ENCODE measurements at regions not wholly inside any gene's neighbourhood (a gene's known extent, or its start where the extent isn't known, plus 50 kb on each side); places are given as distances from the start of the nearest gene placed in this dataset.

- Histone ChIP-seq H3K4me3 (ENCODE audit: low read depth in 1 of 3, low read length in 3 of 3) (no peak overlapping the region), H3K27me3 (ENCODE audit: control insufficient read depth in 4 of 4, insufficient read depth in 4 of 4, low read length in 3 of 4) (peaks cover 0 to 3% (median 1%) of the 10 kb centered on the region in 4 donors), H3K27ac (ENCODE audit: low read depth in 1 of 2, low read length in 2 of 2) (no peak overlapping the region), H3K9ac (ENCODE audit: low read depth in 1 of 2, low read length in 2 of 2) (no peak overlapping the region), H3K36me3 (ENCODE audit: control insufficient read depth in 4 of 4, insufficient read depth in 3 of 4, low read depth in 1 of 4, low read length in 3 of 4) (no peaks in the 10 kb centered on the region), H3K9me3 (ENCODE audit: control insufficient read depth in 4 of 4, low read length in 3 of 4) (no peaks in the 10 kb centered on the region), H3K4me1 (ENCODE audit: control insufficient read depth in 4 of 4, insufficient read depth in 4 of 4, low read length in 3 of 4) (no peaks in the 10 kb centered on the region)
- DNase-seq (ENCODE audit: low spot score), result no peak
- TF ChIP-seq GABPA (IDR thresholded peaks at IDR 0.05 in 1 of 2, conservative IDR thresholded peaks at IDR 0.05 in 1 of 2) (no peak), HNF4A (conservative IDR thresholded peaks at IDR 0.05) (no peak), RXRA (IDR thresholded peaks at IDR 0.05) (no peak), YY1 (IDR thresholded peaks at IDR 0.05) (no peak), FOXA2 (IDR thresholded peaks at IDR 0.05) (no peak), ZBTB33 (IDR thresholded peaks at IDR 0.05) (no peak), TAF1 (conservative IDR thresholded peaks at IDR 0.05) (no peak), NR2F2 (IDR thresholded peaks at IDR 0.05) (no peak), FOXA1 (IDR thresholded peaks at IDR 0.05) (no peak), EGR1 (IDR thresholded peaks at IDR 0.05; ENCODE audit: low read depth in 2 of 2) (no peak), RAD21 (IDR thresholded peaks at IDR 0.05) (no peak), REST (IDR thresholded peaks at IDR 0.05) (no peak), HNF4G (IDR thresholded peaks at IDR 0.05) (no peak), MAX (IDR thresholded peaks at IDR 0.05) (no peak)
- whole genome bisulfite sequencing, result 58% methylated on average over 3 of the region's 3 CpGs
These were observed 60.7 kb upstream of the BTN3A2 start for GRCh38 chr6:26304213-26304796.

- peak overlapping the region in 2 of 3 donors; percentile 31 to 34 for H3K4me3 ChIP-seq (ENCODE audit: low read depth in 1 of 3, low read length in 3 of 3)
- 34% methylated on average over 29 of the region's 29 CpGs for WGBS
- peak in 1 of 2 donors; percentile 5 for TF ChIP-seq RAD21 (IDR thresholded peaks at IDR 0.05)
- peak; percentile 15 for TF ChIP-seq YY1 (IDR thresholded peaks at IDR 0.05)
- no peak for TF ChIP-seq REST (IDR thresholded peaks at IDR 0.05)
- peak; percentile 99 for TF ChIP-seq ATF3 (IDR thresholded peaks at IDR 0.05)
These were observed 60.0 kb upstream of the BTN3A2 start for GRCh38 chr6:26304797-26305640.

More at GRCh38 chr6:26304797-26305640, 60.0 kb upstream of the BTN3A2 start:
- Histone ChIP-seq H3K27ac (ENCODE audit: low read depth in 1 of 2, low read length in 2 of 2) (no peak overlapping the region), H3K27me3 (ENCODE audit: control insufficient read depth in 4 of 4, insufficient read depth in 4 of 4, low read length in 3 of 4) (peaks cover 0 to under 1% (median under 1%) of the 10 kb centered on the region in 4 donors), H3K9ac (ENCODE audit: low read depth in 1 of 2, low read length in 2 of 2) (peak overlapping the region in 1 of 2 donors; percentile 43), H3K4me1 (ENCODE audit: control insufficient read depth in 4 of 4, insufficient read depth in 4 of 4, low read length in 3 of 4) (no peaks in the 10 kb centered on the region), H3K9me3 (ENCODE audit: control insufficient read depth in 4 of 4, low read length in 3 of 4) (no peaks in the 10 kb centered on the region), H3K36me3 (ENCODE audit: control insufficient read depth in 4 of 4, insufficient read depth in 3 of 4, low read depth in 1 of 4, low read length in 3 of 4) (no peaks in the 10 kb centered on the region)
- peak; percentile 71 for DNase-seq (ENCODE audit: low spot score)

Data from liver (tissue), 7 donors.